ENCODE measurements at regions not wholly inside any gene's neighbourhood (a gene's known extent, or its start where the extent isn't known, plus 50 kb on each side); places are given as distances from the start of the nearest gene placed in this dataset.

DNA sequence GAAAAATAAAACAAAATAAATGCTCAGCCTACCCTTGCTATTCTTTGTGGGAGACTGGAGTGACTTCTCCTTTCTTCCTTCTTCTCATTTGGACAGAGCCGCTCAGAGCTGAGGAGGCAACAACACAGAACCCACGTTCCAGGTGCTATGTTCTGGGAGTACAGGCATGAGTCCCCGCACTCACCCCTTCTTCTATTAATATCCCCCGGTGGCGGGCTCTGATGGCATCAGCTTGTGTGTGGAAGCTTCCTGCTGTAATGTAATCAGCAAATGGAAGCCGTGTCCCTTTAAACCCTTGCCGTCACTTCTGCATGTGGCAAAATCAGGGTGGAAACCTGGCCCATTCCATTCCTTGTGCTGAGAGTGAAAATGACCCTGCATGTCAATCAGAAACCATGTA lies 116.9 kb upstream of the ADARB2 start:
- DNase-seq (ENCODE audit: low spot score): no peak
- TF ChIP-seq, protein P1, sequence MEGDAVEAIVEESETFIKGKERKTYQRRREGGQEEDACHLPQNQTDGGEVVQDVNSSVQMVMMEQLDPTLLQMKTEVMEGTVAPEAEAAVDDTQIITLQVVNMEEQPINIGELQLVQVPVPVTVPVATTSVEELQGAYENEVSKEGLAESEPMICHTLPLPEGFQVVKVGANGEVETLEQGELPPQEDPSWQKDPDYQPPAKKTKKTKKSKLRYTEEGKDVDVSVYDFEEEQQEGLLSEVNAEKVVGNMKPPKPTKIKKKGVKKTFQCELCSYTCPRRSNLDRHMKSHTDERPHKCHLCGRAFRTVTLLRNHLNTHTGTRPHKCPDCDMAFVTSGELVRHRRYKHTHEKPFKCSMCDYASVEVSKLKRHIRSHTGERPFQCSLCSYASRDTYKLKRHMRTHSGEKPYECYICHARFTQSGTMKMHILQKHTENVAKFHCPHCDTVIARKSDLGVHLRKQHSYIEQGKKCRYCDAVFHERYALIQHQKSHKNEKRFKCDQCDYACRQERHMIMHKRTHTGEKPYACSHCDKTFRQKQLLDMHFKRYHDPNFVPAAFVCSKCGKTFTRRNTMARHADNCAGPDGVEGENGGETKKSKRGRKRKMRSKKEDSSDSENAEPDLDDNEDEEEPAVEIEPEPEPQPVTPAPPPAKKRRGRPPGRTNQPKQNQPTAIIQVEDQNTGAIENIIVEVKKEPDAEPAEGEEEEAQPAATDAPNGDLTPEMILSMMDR (IDR thresholded peaks at IDR 0.05; ENCODE audit: extremely low read depth, missing control alignments): no peak

DNA sequence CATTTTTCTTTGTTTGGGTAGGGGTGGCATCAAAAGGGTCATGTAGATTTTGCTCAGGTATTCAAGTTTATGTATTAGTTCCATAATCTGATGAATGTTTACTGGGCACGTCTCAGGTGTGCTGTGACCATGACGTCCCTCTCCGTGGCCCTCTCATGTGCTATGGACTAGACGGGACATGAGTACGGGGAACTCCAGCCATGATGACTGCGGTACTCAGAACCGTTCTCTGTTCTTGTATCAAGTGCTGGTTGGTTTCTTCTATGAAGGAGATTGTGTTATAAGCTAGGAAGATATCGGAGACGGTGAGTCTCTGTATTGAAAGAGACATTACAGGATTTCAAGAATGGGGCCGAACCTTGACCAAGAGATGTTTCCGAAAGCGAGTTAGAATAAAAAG lies 116.5 kb upstream of the ADARB2 start:
- no peak for DNase-seq (ENCODE audit: low spot score)
- TF ChIP-seq, protein P1 (IDR thresholded peaks at IDR 0.05; ENCODE audit: extremely low read depth, missing control alignments): no peak

- TF ChIP-seq, protein P1 (IDR thresholded peaks at IDR 0.05; ENCODE audit: extremely low read depth, missing control alignments): no peak
- DNase-seq (ENCODE audit: low spot score): no peak
Measured at GRCh38 chr10:1852841-1853240, 115.5 kb upstream of the ADARB2 start.

DNA sequence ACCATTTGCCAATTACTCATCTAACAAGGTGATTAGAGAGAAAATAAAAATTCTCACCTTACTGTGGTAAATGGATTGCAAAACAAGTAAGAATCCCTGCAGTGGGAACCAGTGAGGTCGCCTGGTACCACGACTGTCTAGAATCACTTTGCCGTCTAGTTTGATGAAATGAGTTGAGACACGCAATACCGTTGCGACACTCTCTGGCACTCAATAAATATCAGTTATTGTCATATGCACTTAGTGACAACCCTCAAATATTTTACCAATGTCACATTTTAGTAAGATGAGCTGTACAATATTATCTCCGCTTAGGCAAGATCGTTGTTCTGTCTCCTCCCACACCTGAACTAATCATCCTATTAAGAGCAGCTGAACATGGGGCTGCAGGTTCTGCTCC lies 114.4 kb upstream of the ADARB2 start:
- TF ChIP-seq, protein P1 (IDR thresholded peaks at IDR 0.05; ENCODE audit: extremely low read depth, missing control alignments): no peak
- no peak for DNase-seq (ENCODE audit: low spot score)

- no peak for DNase-seq (ENCODE audit: low spot score)
- TF ChIP-seq, protein P1 (IDR thresholded peaks at IDR 0.05; ENCODE audit: extremely low read depth, missing control alignments): no peak
Measured at GRCh38 chr10:1850971-1851527, 113.7 kb upstream of the ADARB2 start.

DNA sequence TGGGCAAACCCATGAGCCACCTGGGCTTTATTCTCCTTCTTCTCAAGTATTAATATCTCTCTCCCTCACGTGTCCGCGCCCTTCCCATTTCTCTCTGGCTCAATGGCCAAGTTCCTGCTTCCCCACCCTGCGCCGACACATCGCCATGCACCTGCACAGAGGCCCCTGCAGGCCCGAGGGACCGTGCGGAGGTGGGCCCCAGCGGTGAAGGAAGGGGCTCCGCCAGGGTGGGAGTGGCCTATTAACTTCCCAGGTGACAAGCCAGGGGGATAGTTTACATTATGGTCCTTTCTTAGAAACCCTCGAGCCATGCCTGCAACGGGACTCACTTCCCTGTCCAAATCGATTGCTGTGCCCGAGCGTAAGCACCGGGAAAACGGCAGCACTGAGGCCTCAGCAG lies 110.0 kb upstream of the ADARB2 start:
- TF ChIP-seq, protein P1 (IDR thresholded peaks at IDR 0.05; ENCODE audit: extremely low read depth, missing control alignments): no peak
- no peak for DNase-seq (ENCODE audit: low spot score)

DNA sequence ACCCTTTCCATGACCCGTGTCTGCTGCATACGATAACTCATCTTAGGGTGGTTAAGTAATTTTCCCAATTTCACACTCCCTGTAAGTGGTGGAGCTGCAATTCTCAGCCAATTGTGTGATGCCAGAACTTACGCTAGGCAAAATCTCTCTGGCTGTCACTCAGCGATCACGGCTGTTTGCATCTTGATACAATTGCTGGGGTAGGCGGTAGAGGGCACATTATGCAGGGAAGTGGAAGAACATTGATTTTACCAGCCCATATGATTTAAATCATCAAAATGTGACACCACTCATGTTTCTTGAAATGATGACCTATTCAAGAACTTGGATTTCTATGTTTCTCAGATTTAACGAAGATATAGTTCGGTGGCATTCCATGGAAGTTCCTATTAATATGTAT lies 108.7 kb upstream of the ADARB2 start:
- TF ChIP-seq, protein P1 (IDR thresholded peaks at IDR 0.05; ENCODE audit: extremely low read depth, missing control alignments): no peak
- DNase-seq (ENCODE audit: low spot score): no peak

All from GM20000 (cell line).